ENCODE measurements at regions not wholly inside any gene's neighbourhood (a gene's known extent, or its start where the extent isn't known, plus 50 kb on each side); places are given as distances from the start of the nearest gene placed in this dataset.

GRCh38 chr2:14975381-14975780, 342.9 kb downstream of the LRATD1 start:
- no peak overlapping the region for H3K4me3 ChIP-seq (ENCODE audit: low read depth, low read length)
- no peak for DNase-seq (ENCODE audit: low read depth)
- no peak for TF ChIP-seq CTCF (IDR thresholded peaks at IDR 0.05; ENCODE audit: insufficient read depth, low read length)

GRCh38 chr2:14977021-14977420, 344.5 kb downstream of the LRATD1 start:
- no peak for TF ChIP-seq CTCF (IDR thresholded peaks at IDR 0.05; ENCODE audit: insufficient read depth, low read length)
- H3K4me3 ChIP-seq (ENCODE audit: low read depth, low read length) = no peak overlapping the region
- no peak for DNase-seq (ENCODE audit: low read depth)

- no peak overlapping the region for H3K4me3 ChIP-seq (ENCODE audit: low read depth, low read length)
- DNase-seq (ENCODE audit: low read depth) = no peak
- no peak for TF ChIP-seq CTCF (IDR thresholded peaks at IDR 0.05; ENCODE audit: insufficient read depth, low read length)
These were observed 346.3 kb downstream of the LRATD1 start for GRCh38 chr2:14978845-14979244.

GRCh38 chr2:14982790-14983189, 350.3 kb downstream of the LRATD1 start:
- no peak for TF ChIP-seq CTCF (IDR thresholded peaks at IDR 0.05; ENCODE audit: insufficient read depth, low read length)
- H3K4me3 ChIP-seq (ENCODE audit: low read depth, low read length) = no peak overlapping the region
- DNase-seq (ENCODE audit: low read depth) = no peak

- TF ChIP-seq CTCF (IDR thresholded peaks at IDR 0.05; ENCODE audit: insufficient read depth, low read length) = no peak
- DNase-seq (ENCODE audit: low read depth) = no peak
- no peak overlapping the region for H3K4me3 ChIP-seq (ENCODE audit: low read depth, low read length)
These were observed 356.1 kb downstream of the LRATD1 start for GRCh38 chr2:14988600-14988999.

- no peak overlapping the region for H3K4me3 ChIP-seq (ENCODE audit: low read depth, low read length)
- DNase-seq (ENCODE audit: low read depth) = no peak
- no peak for TF ChIP-seq CTCF (IDR thresholded peaks at IDR 0.05; ENCODE audit: insufficient read depth, low read length)
These were observed 359.2 kb downstream of the LRATD1 start for GRCh38 chr2:14991723-14992122.

GRCh38 chr2:14994721-14995120, 362.2 kb downstream of the LRATD1 start:
- no peak for DNase-seq (ENCODE audit: low read depth)
- no peak overlapping the region for H3K4me3 ChIP-seq (ENCODE audit: low read depth, low read length)
- no peak for TF ChIP-seq CTCF (IDR thresholded peaks at IDR 0.05; ENCODE audit: insufficient read depth, low read length)

Data from fibroblast of the aortic adventitia (primary cell).